H9 (cell line): ENCODE measurements at regions not wholly inside any gene's neighbourhood (a gene's known extent, or its start where the extent isn't known, plus 50 kb on each side); places are given as distances from the start of the nearest gene placed in this dataset.

Source experiments
- DNase-seq: peaks from one replicate; pipeline ENCODE4 v3.0.0-alpha.2; 2017
- H2AFZ ChIP-seq: one replicate; pipeline ENCODE4 v1.6.1; 2013; ENCODE audit warnings: mild to moderate bottlenecking, low read length, control low read depth, moderate library complexity
- H2AK5ac ChIP-seq: 2 replicates; pipeline ENCODE4 v1.6.1; 2013; ENCODE audit warnings: low read length, control low read depth, mixed read lengths; ENCODE audit not compliant: insufficient read length
- H2BK120ac ChIP-seq: one replicate; pipeline ENCODE4 v1.6.1; 2013; ENCODE audit warnings: low read depth, mild to moderate bottlenecking, low read length, control low read depth, inconsistent platforms; ENCODE audit not compliant: poor library complexity, severe bottlenecking
- H2BK12ac ChIP-seq: 2 replicates; pipeline ENCODE4 v1.6.1; 2013; ENCODE audit warnings: low read length, control low read depth, mixed read lengths, low read depth; ENCODE audit not compliant: insufficient read length
- H2BK15ac ChIP-seq: 2 replicates; pipeline ENCODE4 v1.6.1; 2013; ENCODE audit warnings: low read depth, low read length, control low read depth
- H2BK20ac ChIP-seq: one replicate; pipeline ENCODE4 v1.6.1; 2013; ENCODE audit warnings: low read depth, mild to moderate bottlenecking, low read length, control low read depth, inconsistent platforms; ENCODE audit not compliant: poor library complexity, severe bottlenecking
- H2BK5ac ChIP-seq: 2 replicates; pipeline ENCODE4 v1.6.1; 2013; ENCODE audit warnings: low read length, control low read depth, mixed read lengths; ENCODE audit not compliant: insufficient read length
- H3K14ac ChIP-seq: 2 replicates; pipeline ENCODE4 v1.6.1; 2013; ENCODE audit warnings: low read length, control low read depth; ENCODE audit not compliant: insufficient read depth
- H3K18ac ChIP-seq: 2 replicates; pipeline ENCODE4 v1.6.1; 2013; ENCODE audit warnings: low read depth, mild to moderate bottlenecking, mixed read lengths, low read length, control low read depth; ENCODE audit not compliant: insufficient read length
- H3K23ac ChIP-seq: 2 replicates; pipeline ENCODE4 v1.6.1; 2013; ENCODE audit warnings: low read length, control low read depth, mixed read lengths, low read depth; ENCODE audit not compliant: insufficient read length
- H3K23me2 ChIP-seq: 2 replicates; pipeline ENCODE4 v1.6.1; 2013; ENCODE audit warnings: low read depth, mild to moderate bottlenecking, mixed read lengths, low read length, control low read depth; ENCODE audit not compliant: insufficient read length, poor library complexity, severe bottlenecking
- H3K27ac ChIP-seq: 2 replicates; pipeline ENCODE4 v1.5.1; 2013; ENCODE audit warnings: low read length, control low read depth, mixed read lengths, low read depth; ENCODE audit not compliant: insufficient read length
- H3K27me3 ChIP-seq: 2 replicates; pipeline ENCODE4 v1.6.1; 2013; ENCODE audit warnings: low read length, control low read depth, inconsistent platforms; ENCODE audit not compliant: insufficient read depth
- H3K4ac ChIP-seq: 2 replicates; pipeline ENCODE4 v1.6.1; 2013; ENCODE audit warnings: low read depth, mild to moderate bottlenecking, control low read depth, inconsistent platforms, low read length, moderate library complexity
- H3K4me1 ChIP-seq: 2 replicates; pipeline ENCODE4 v1.6.1; 2013; ENCODE audit warnings: low read length, control low read depth, inconsistent platforms; ENCODE audit not compliant: insufficient read depth
- H3K4me2 ChIP-seq: 2 replicates; pipeline ENCODE4 v1.6.1; 2013; ENCODE audit warnings: low read length, control low read depth, mixed read lengths; ENCODE audit not compliant: insufficient read length, insufficient read depth
- H3K56ac ChIP-seq: 2 replicates; pipeline ENCODE4 v1.6.1; 2013; ENCODE audit warnings: low read depth, mild to moderate bottlenecking, mixed read lengths, low read length, control low read depth; ENCODE audit not compliant: insufficient read length
- H3K79me1 ChIP-seq: 2 replicates; pipeline ENCODE4 v1.6.1; 2013; ENCODE audit warnings: low read depth, mild to moderate bottlenecking, moderate library complexity, low read length, control low read depth, inconsistent platforms; ENCODE audit not compliant: insufficient read depth, poor library complexity, severe bottlenecking
- H3K79me2 ChIP-seq: 2 replicates; pipeline ENCODE4 v1.6.1; 2013; ENCODE audit warnings: low read length, control low read depth, inconsistent platforms; ENCODE audit not compliant: insufficient read depth
- H3K9ac ChIP-seq: 2 replicates; pipeline ENCODE4 v1.6.1; 2013; ENCODE audit warnings: low read length, control low read depth, mixed read lengths; ENCODE audit not compliant: insufficient read length; ENCODE audit errors: extremely low read depth
- H3K9me3 ChIP-seq: one replicate; pipeline ENCODE4 v1.6.1; 2013; ENCODE audit warnings: low read depth, low read length, inconsistent platforms; ENCODE audit not compliant: control insufficient read depth
- H3T11ph ChIP-seq: one replicate; pipeline ENCODE4 v1.6.1; 2013; ENCODE audit warnings: mild to moderate bottlenecking, low read length, control low read depth, inconsistent platforms
- H4K20me1 ChIP-seq: one replicate; pipeline ENCODE4 v1.6.1; 2013; ENCODE audit not compliant: control insufficient read depth, insufficient read length, insufficient read depth
- H4K5ac ChIP-seq: 2 replicates; pipeline ENCODE4 v1.6.1; 2013; ENCODE audit warnings: low read depth, mild to moderate bottlenecking, mixed read lengths, low read length, control low read depth; ENCODE audit not compliant: insufficient read length
- H4K8ac ChIP-seq: replicated peaks from 2 replicates; pipeline ENCODE4 v1.6.1; 2013; ENCODE audit warnings: low read length, control low read depth, mixed read lengths, low read depth; ENCODE audit not compliant: insufficient read length
- H4K91ac ChIP-seq: 2 replicates; pipeline ENCODE4 v1.6.1; 2013; ENCODE audit warnings: low read depth, mild to moderate bottlenecking, moderate library complexity, mixed read lengths, low read length, control low read depth; ENCODE audit not compliant: insufficient read length
- H3K27ac Mint-ChIP-seq, 3 experiments: 2 replicates in 2 of 3; 3 replicates in 1 of 3; pipeline ENCODE4 v1.8.0; 2020 to 2021; ENCODE audit warnings: mixed read lengths in 3 of 3, mild to moderate bottlenecking in 1 of 3, moderate library complexity in 1 of 3
- H3K27me3 Mint-ChIP-seq: 2 replicates; pipeline ENCODE4 v1.8.0; 2021; ENCODE audit warnings: low read depth, mild to moderate bottlenecking, moderate library complexity, mixed read lengths
- H3K36me3 Mint-ChIP-seq, 3 experiments: 2 replicates in 2 of 3; 3 replicates in 1 of 3; pipeline ENCODE4 v1.8.0; 2020 to 2021; ENCODE audit warnings: low read depth in 3 of 3, mixed read lengths in 3 of 3; ENCODE audit not compliant: insufficient read depth in 1 of 3
- H3K4me1 Mint-ChIP-seq, 2 experiments: 2 replicates each; pipeline ENCODE4 v1.8.0; 2020; ENCODE audit warnings: mixed read lengths in 2 of 2
- H3K4me3 Mint-ChIP-seq, 2 experiments: 2 replicates in 1 of 2; 3 replicates in 1 of 2; pipeline ENCODE4 v1.8.0; 2020 to 2021; ENCODE audit warnings: mild to moderate bottlenecking in 2 of 2, mixed read lengths in 2 of 2, moderate library complexity in 1 of 2
- H3K9me3 Mint-ChIP-seq, 2 experiments: 2 replicates in 1 of 2; 3 replicates in 1 of 2; pipeline ENCODE4 v1.8.0; 2020; ENCODE audit warnings: mild to moderate bottlenecking in 2 of 2, mixed read lengths in 2 of 2, moderate library complexity in 1 of 2
- CTCF ChIP-seq: fragments of 200-600 bp; sonication (generic); conservative IDR thresholded peaks from 3 replicates; pipeline ENCODE4 v1.8.0; 2021; ENCODE audit warnings: antibody characterized with exemption, mild to moderate bottlenecking
- WGBS: extraction: QIAGEN DNeasy Blood & Tissue Kit; methylation state at CpG from one replicate; pipeline ENCODE4 v1.1.7; 2013; ENCODE audit warnings: missing lambda C conversion rate, low lambda C conversion rate, mixed read lengths; ENCODE audit not compliant: insufficient read length; ENCODE audit errors: extremely low coverage; 5-methylcytosine and 5-hydroxymethylcytosine counted together

- Histone ChIP-seq H2BK20ac (no peak overlapping the region), H3K18ac (no peak overlapping the region), H3K23ac (no peak overlapping the region), H4K20me1 (no peaks in the 10 kb centered on the region), H2BK15ac (no peak overlapping the region), H4K5ac (no peak overlapping the region), H3K9ac (no peak overlapping the region), H3K9me3 (no peaks in the 10 kb centered on the region), H2BK120ac (no peak overlapping the region), H3K23me2 (no peaks in the 10 kb centered on the region), H3K4me1 (peaks cover 4% of the 10 kb centered on the region; the same call in 1 of the 2 replicates), H4K91ac (no peak overlapping the region), H2AK5ac (no peak overlapping the region), H3K56ac (no peak overlapping the region), H3T11ph (no peak overlapping the region), H3K14ac (no peak overlapping the region), H4K8ac (no peak overlapping the region), H3K79me1 (no peaks in the 10 kb centered on the region), H2AFZ (no peak overlapping the region), H3K4ac (no peak overlapping the region), H3K4me2 (no peak overlapping the region), H2BK5ac (no peak overlapping the region), H3K79me2 (no peaks in the 10 kb centered on the region), H3K27ac (no peak overlapping the region), H3K27me3 (no peaks in the 10 kb centered on the region), H2BK12ac (no peak overlapping the region)
- Mint-ChIP-seq H3K4me3 (no peak overlapping the region), H3K4me1 (peaks cover 22 to 29% of the 10 kb centered on the region in 2 experiments), H3K27me3 (peaks cover 10% of the 10 kb centered on the region; the same call in 1 of the 2 replicates), H3K9me3 (peaks cover 0 to 4% of the 10 kb centered on the region in 2 experiments; a peak in 2 of 5 replicates), H3K36me3 (peaks cover 4 to 16% (median 10%) of the 10 kb centered on the region in 3 experiments), H3K27ac (no peak overlapping the region)
- TF ChIP-seq CTCF: no peak
- no peak for DNase-seq
- no CpG with 5 or more reads among the region's 2 CpGs for WGBS
Measured at GRCh38 chr12:5293773-5294172, 138.1 kb upstream of the NTF3 start.
